Naive thymus-derived CD4-positive, alpha-beta T cell (primary cell): ENCODE measurements at regions not wholly inside any gene's neighbourhood (a gene's known extent, or its start where the extent isn't known, plus 50 kb on each side); places are given as distances from the start of the nearest gene placed in this dataset.

Source experiments
- ATAC-seq: fragments of 150-1000 bp; cut with Tn5 transposase; 2 replicates; pipeline ENCODE4 v1.10.0; 2021; ENCODE audit warnings: mild to moderate bottlenecking, moderate library complexity
- CTCF ChIA-PET: fragments of 350-600 bp; sonication (Branson Sonifier 250); formaldehyde crosslinking; loops from one replicate; lab custom pipeline; 2021; ENCODE audit warnings: antibody characterized with exemption; lab: Charles Lee
- POLR2A ChIA-PET: fragments of 350-600 bp; sonication (Branson Sonifier 250); formaldehyde crosslinking; loops from one replicate; lab custom pipeline; 2021; ENCODE audit warnings: antibody characterized with exemption, inconsistent platforms; lab: Charles Lee
- DNase-seq, 9 donors: peaks; one replicate each; pipeline versions ENCODE4 v3.0.0 to v3.0.0-alpha.2; 2020 to 2022; ENCODE audit warnings: mixed read lengths in 1 of 9
- H3K27ac ChIP-seq: one replicate; pipeline ENCODE4 v1.7.0; 2013; ENCODE audit warnings: mild to moderate bottlenecking, low read depth, low read length, moderate library complexity
- H3K27me3 ChIP-seq, 2 donors: one replicate each; pipeline ENCODE4 v1.7.0; 2013; ENCODE audit warnings: low read length in 2 of 2, mild to moderate bottlenecking in 2 of 2, moderate library complexity in 2 of 2; ENCODE audit not compliant: control insufficient read depth in 2 of 2, insufficient read depth in 2 of 2
- H3K36me3 ChIP-seq, 3 experiments: 1 replicate in 2 of 3; 2 replicates in 1 of 3; pipeline ENCODE4 v1.7.0; 2013; ENCODE audit warnings: low read length in 3 of 3, mild to moderate bottlenecking in 3 of 3, moderate library complexity in 1 of 3; ENCODE audit not compliant: insufficient read depth in 3 of 3, control insufficient read depth in 2 of 3
- H3K4me1 ChIP-seq, 2 donors: one replicate each; pipeline ENCODE4 v1.7.0; 2013; ENCODE audit warnings: low read length in 2 of 2, mild to moderate bottlenecking in 2 of 2, moderate library complexity in 1 of 2; ENCODE audit not compliant: control insufficient read depth in 2 of 2, insufficient read depth in 2 of 2
- H3K4me3 ChIP-seq: 2 replicates; pipeline ENCODE4 v1.7.0; 2013; ENCODE audit warnings: mild to moderate bottlenecking, low read length
- H3K9me3 ChIP-seq, 3 experiments: 1 replicate in 2 of 3; 2 replicates in 1 of 3; pipeline ENCODE4 v1.7.0; 2013; ENCODE audit warnings: low read length in 3 of 3; ENCODE audit not compliant: control insufficient read depth in 2 of 3
- H3K27ac Mint-ChIP-seq, 9 donors: one replicate each; pipeline ENCODE4 v1.8.0; 2020 to 2022; ENCODE audit warnings: mixed read lengths in 9 of 9, mild to moderate bottlenecking in 8 of 9, moderate library complexity in 5 of 9, inconsistent platforms in 2 of 9
- H3K27me3 Mint-ChIP-seq, 5 donors: one replicate each; pipeline ENCODE4 v1.8.0; 2021 to 2022; ENCODE audit warnings: mixed read lengths in 5 of 5, mild to moderate bottlenecking in 1 of 5
- H3K36me3 Mint-ChIP-seq, 5 donors: one replicate each; pipeline ENCODE4 v1.8.0; 2020 to 2022; ENCODE audit warnings: mixed read lengths in 5 of 5, mild to moderate bottlenecking in 3 of 5, inconsistent platforms in 1 of 5
- H3K4me1 Mint-ChIP-seq, 7 donors: one replicate each; pipeline ENCODE4 v1.8.0; 2020 to 2022; ENCODE audit warnings: mixed read lengths in 7 of 7, mild to moderate bottlenecking in 3 of 7, inconsistent platforms in 1 of 7
- H3K4me3 Mint-ChIP-seq, 10 donors: one replicate each; pipeline ENCODE4 v1.8.0; 2020 to 2022; ENCODE audit warnings: mild to moderate bottlenecking in 10 of 10, mixed read lengths in 10 of 10, moderate library complexity in 6 of 10, inconsistent platforms in 2 of 10
- H3K9me3 Mint-ChIP-seq, 11 donors: one replicate each; pipeline ENCODE4 v1.8.0; 2020 to 2022; ENCODE audit warnings: mixed read lengths in 11 of 11, mild to moderate bottlenecking in 4 of 11, inconsistent platforms in 1 of 11, moderate library complexity in 1 of 11
- intact Hi-C, 2 donors: fragments of 100-400 bp; cut with micrococcal nuclease; formaldehyde crosslinking; loops; one replicate each; pipeline ENCODE4 v1.15.1; 2023

GRCh38 chr4:42341518-42342026 is 55.7 kb upstream of the SHISA3 start:
- H3K36me3 Mint-ChIP-seq = no peaks in the 10 kb centered on the region
- ChIA-PET POLR2A (no interaction called here), CTCF (no interaction called here)
- intact Hi-C loops = no loop called here
- H3K27ac Mint-ChIP-seq = no peak overlapping the region
- no peaks in the 10 kb centered on the region for H3K4me1 Mint-ChIP-seq
- peaks cover 0 to 8% (median 0%) of the 10 kb centered on the region in 5 donors for H3K27me3 Mint-ChIP-seq
- DNase-seq (no peak), ATAC-seq (no peak)
- Histone ChIP-seq H3K27ac (no peak overlapping the region), H3K36me3 (no peaks in the 10 kb centered on the region), H3K4me3 (no peak overlapping the region), H3K27me3 (no peaks in the 10 kb centered on the region), H3K9me3 (no peaks in the 10 kb centered on the region), H3K4me1 (no peaks in the 10 kb centered on the region)
- no peaks in the 10 kb centered on the region for H3K9me3 Mint-ChIP-seq
- H3K4me3 Mint-ChIP-seq = no peak overlapping the region

- Mint-ChIP-seq H3K4me1 (no peaks in the 10 kb centered on the region), H3K27me3 (peaks cover 0 to 8% (median 0%) of the 10 kb centered on the region in 5 donors), H3K9me3 (no peaks in the 10 kb centered on the region), H3K27ac (no peak overlapping the region), H3K36me3 (no peaks in the 10 kb centered on the region), H3K4me3 (no peak overlapping the region)
- no peak for ATAC-seq
- Histone ChIP-seq H3K4me3 (no peak overlapping the region), H3K27ac (no peak overlapping the region), H3K27me3 (no peaks in the 10 kb centered on the region), H3K4me1 (no peaks in the 10 kb centered on the region), H3K36me3 (no peaks in the 10 kb centered on the region), H3K9me3 (no peaks in the 10 kb centered on the region)
- ChIA-PET POLR2A (no interaction called here), CTCF (no interaction called here)
- intact Hi-C loops = no loop called here
- no peak for DNase-seq
Measured at GRCh38 chr4:42342459-42342858, 54.8 kb upstream of the SHISA3 start.

GRCh38 chr4:42344309-42344708 is 53.0 kb upstream of the SHISA3 start:
- Histone ChIP-seq H3K9me3 (no peaks in the 10 kb centered on the region), H3K27ac (no peak overlapping the region), H3K4me1 (no peaks in the 10 kb centered on the region), H3K36me3 (no peaks in the 10 kb centered on the region), H3K27me3 (no peaks in the 10 kb centered on the region), H3K4me3 (no peak overlapping the region)
- H3K4me1 Mint-ChIP-seq = no peaks in the 10 kb centered on the region
- H3K4me3 Mint-ChIP-seq = no peak overlapping the region
- ChIA-PET POLR2A (no interaction called here), CTCF (no interaction called here)
- DNase-seq (no peak), ATAC-seq (no peak)
- intact Hi-C loops = no loop called here
- H3K27me3 Mint-ChIP-seq = peaks cover 0 to 12% (median 0%) of the 10 kb centered on the region in 5 donors
- H3K9me3 Mint-ChIP-seq = peaks cover 0 to 1% (median 0%) of the 10 kb centered on the region in 11 donors
- no peak overlapping the region for H3K27ac Mint-ChIP-seq
- H3K36me3 Mint-ChIP-seq = no peaks in the 10 kb centered on the region

- H3K27me3 Mint-ChIP-seq = peaks cover 0 to 12% (median 0%) of the 10 kb centered on the region in 5 donors
- Histone ChIP-seq H3K9me3 (no peaks in the 10 kb centered on the region), H3K27me3 (no peaks in the 10 kb centered on the region), H3K36me3 (no peaks in the 10 kb centered on the region), H3K4me1 (no peaks in the 10 kb centered on the region), H3K4me3 (no peak overlapping the region), H3K27ac (no peak overlapping the region)
- DNase-seq = no peak
- no peak overlapping the region for H3K4me3 Mint-ChIP-seq
- ATAC-seq = no peak
- POLR2A ChIA-PET = no interaction called here
- no peak overlapping the region for H3K27ac Mint-ChIP-seq
- CTCF ChIA-PET = no interaction called here
- H3K36me3 Mint-ChIP-seq = no peaks in the 10 kb centered on the region
- peaks cover 0 to 1% (median 0%) of the 10 kb centered on the region in 11 donors for H3K9me3 Mint-ChIP-seq
- no peaks in the 10 kb centered on the region for H3K4me1 Mint-ChIP-seq
- intact Hi-C loops = no loop called here
Measured at GRCh38 chr4:42344749-42345148, 52.5 kb upstream of the SHISA3 start.

- Histone ChIP-seq H3K9me3 (no peaks in the 10 kb centered on the region), H3K4me1 (no peaks in the 10 kb centered on the region), H3K27ac (no peak overlapping the region), H3K36me3 (no peaks in the 10 kb centered on the region), H3K27me3 (no peaks in the 10 kb centered on the region), H3K4me3 (no peak overlapping the region)
- H3K9me3 Mint-ChIP-seq = peaks cover 0 to 1% (median 0%) of the 10 kb centered on the region in 11 donors
- intact Hi-C loops = no loop called here
- H3K4me1 Mint-ChIP-seq = no peaks in the 10 kb centered on the region
- no peak overlapping the region for H3K4me3 Mint-ChIP-seq
- ChIA-PET CTCF (no interaction called here), POLR2A (no interaction called here)
- ATAC-seq (peak; percentile 12), DNase-seq (no peak)
- H3K27ac Mint-ChIP-seq = no peak overlapping the region
- H3K36me3 Mint-ChIP-seq = no peaks in the 10 kb centered on the region
- peaks cover 0 to 12% (median 5%) of the 10 kb centered on the region in 5 donors for H3K27me3 Mint-ChIP-seq
Measured at GRCh38 chr4:42345962-42346544, 51.2 kb upstream of the SHISA3 start.

- Histone ChIP-seq H3K36me3 (no peaks in the 10 kb centered on the region), H3K27ac (no peak overlapping the region), H3K27me3 (no peaks in the 10 kb centered on the region), H3K9me3 (no peaks in the 10 kb centered on the region), H3K4me1 (no peaks in the 10 kb centered on the region), H3K4me3 (no peak overlapping the region)
- Mint-ChIP-seq H3K27me3 (peaks cover 0 to 14% (median 12%) of the 10 kb centered on the region in 5 donors), H3K36me3 (no peaks in the 10 kb centered on the region), H3K9me3 (peaks cover 0 to 1% (median 0%) of the 10 kb centered on the region in 11 donors), H3K4me1 (no peaks in the 10 kb centered on the region), H3K27ac (no peak overlapping the region), H3K4me3 (no peak overlapping the region)
- no peak for ATAC-seq
- DNase-seq = no peak
- intact Hi-C loops = no loop called here
- ChIA-PET POLR2A (no interaction called here), CTCF (no interaction called here)
Measured at GRCh38 chr4:42347076-42347475, 50.2 kb upstream of the SHISA3 start.
